GM13976 (cell line): ENCODE measurements at regions not wholly inside any gene's neighbourhood (a gene's known extent, or its start where the extent isn't known, plus 50 kb on each side); places are given as distances from the start of the nearest gene placed in this dataset.

Experiments used
- DNase-seq: peaks from one replicate; pipeline ENCODE4 v3.0.0; 2012; ENCODE audit warnings: low spot score
- in situ Hi-C: fragments of 300-500 bp; cut with MboI; formaldehyde crosslinking; loops from one replicate; pipeline ENCODE4 v1.12.0; 2022; ENCODE audit warnings: low sequenced_read_pairs, mixed read lengths, inconsistent platforms; ENCODE audit not compliant: unreplicated experiment
- TF ChIP-seq, protein P1 (sequence below): IDR thresholded peaks from 2 replicates; pipeline ENCODE4 v1.5.1; 2012; ENCODE audit warnings: borderline replicate concordance, mild to moderate bottlenecking; ENCODE audit not compliant: insufficient read depth; ENCODE audit errors: extremely low read depth, missing control alignments, control extremely low read depth

GRCh38 chr18:56162311-56163265 is 475.8 kb downstream of the TXNL1 start:
- DNase-seq, result no peak
- in situ Hi-C loops, result no loop called here
- TF ChIP-seq, protein P1, sequence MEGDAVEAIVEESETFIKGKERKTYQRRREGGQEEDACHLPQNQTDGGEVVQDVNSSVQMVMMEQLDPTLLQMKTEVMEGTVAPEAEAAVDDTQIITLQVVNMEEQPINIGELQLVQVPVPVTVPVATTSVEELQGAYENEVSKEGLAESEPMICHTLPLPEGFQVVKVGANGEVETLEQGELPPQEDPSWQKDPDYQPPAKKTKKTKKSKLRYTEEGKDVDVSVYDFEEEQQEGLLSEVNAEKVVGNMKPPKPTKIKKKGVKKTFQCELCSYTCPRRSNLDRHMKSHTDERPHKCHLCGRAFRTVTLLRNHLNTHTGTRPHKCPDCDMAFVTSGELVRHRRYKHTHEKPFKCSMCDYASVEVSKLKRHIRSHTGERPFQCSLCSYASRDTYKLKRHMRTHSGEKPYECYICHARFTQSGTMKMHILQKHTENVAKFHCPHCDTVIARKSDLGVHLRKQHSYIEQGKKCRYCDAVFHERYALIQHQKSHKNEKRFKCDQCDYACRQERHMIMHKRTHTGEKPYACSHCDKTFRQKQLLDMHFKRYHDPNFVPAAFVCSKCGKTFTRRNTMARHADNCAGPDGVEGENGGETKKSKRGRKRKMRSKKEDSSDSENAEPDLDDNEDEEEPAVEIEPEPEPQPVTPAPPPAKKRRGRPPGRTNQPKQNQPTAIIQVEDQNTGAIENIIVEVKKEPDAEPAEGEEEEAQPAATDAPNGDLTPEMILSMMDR, result no peak

DNA sequence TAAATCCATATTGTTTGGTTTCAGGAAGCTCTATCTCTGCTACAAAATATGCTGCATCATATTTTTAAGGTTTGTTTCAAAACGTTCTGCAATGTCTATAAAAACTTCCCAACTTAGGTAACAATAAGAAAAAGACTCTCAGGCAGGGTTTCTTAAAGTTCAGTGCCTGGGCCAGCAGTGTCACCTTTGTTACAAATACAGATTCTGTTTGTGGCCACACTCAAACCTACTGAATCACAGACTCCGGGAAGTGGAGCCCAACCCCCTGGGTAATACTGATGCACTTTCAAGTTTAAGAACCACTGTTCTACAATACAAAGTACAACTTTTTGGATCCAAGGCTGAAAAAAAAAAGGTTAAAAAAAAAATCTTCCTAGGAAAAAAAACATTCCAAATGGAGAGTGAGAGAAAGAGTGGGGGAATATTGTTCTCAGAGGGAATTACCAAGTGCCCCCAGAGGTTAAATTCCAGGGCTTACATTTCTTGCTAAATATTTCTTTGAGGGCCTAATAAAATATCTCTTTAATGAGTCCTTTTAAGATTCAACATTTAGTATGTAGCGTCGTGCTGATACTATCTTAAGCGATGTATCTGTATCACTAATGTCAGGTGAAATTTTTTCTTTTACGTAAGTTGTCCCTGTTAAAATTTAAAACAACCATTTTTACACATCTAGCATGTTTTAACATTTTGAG is 476.7 kb downstream of the TXNL1 start:
- in situ Hi-C loops, result no loop called here
- no peak for DNase-seq
- TF ChIP-seq, protein P1, result no peak

GRCh38 chr18:56158676-56159075 is 479.7 kb downstream of the TXNL1 start:
- in situ Hi-C loops, result no loop called here
- no peak for DNase-seq
- TF ChIP-seq, protein P1, result no peak

GRCh38 chr18:56157541-56157940 is 480.9 kb downstream of the TXNL1 start:
- TF ChIP-seq, protein P1, result no peak
- DNase-seq, result no peak
- in situ Hi-C loops, result no loop called here

DNA sequence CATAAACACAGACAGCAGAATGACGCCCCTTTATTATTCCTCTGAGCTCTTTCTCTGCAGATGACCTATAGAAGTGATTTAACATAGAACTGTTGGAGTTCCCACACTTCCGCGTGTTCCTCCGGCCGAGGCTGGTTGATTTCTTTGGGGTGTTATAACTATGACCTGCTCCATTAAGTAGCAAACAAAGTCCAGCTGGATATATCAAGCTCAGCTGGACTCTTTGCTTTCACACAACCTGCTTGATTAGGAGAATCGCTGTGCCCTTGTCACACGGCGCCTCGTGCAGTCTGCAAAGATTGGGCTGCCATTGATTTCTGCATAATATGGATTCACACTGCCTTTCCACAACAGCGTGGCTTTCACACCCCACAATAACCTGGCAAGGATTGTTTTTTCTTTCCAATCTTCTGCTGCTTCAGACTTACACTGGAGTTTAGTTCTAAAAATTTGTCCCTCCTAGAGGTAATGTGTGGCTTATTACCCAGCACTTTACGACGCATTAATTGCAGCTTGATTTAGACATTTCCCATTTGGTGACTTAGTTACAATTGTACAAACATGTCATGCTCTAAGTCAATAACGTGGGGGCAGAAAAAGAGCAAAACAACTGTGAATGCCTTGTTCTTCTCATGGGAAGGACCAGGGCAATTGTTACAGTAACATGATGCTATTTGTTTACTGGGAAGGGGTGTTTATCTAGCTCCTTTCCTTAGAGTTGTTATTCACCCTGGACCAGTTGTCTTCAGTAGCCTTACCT is 485.7 kb downstream of the TXNL1 start:
- no peak for DNase-seq
- in situ Hi-C loops, result no loop called here

More for the DNA sequence above, 485.7 kb downstream of the TXNL1 start:
- TF ChIP-seq, protein P1, result no peak
